HepG2 (cell line): ENCODE measurements at regions not wholly inside any gene's neighbourhood (a gene's known extent, or its start where the extent isn't known, plus 50 kb on each side); places are given as distances from the start of the nearest gene placed in this dataset.

ENCODE experiments used
- ATAC-seq: fragments of 200-7000 bp; cut with Tn5 transposase; 3 replicates; pipeline ENCODE4 v1.9.1; 2020; ENCODE audit warnings: mild to moderate bottlenecking, moderate library complexity
- BruUV-seq: library from RNA; stranded (reverse); fragments of 400-500 nt; replicated peaks from 2 replicates; lab custom pipeline; 2021; lab: Mats Ljungman, UMichigan
- CTCF ChIA-PET: fragments of 300-600 bp; formaldehyde crosslinking; extraction: SDS; loops from one replicate; lab custom pipeline; 2021; ENCODE audit warnings: low total read pairs, inconsistent platforms, low intra/inter-chr PET ratio; lab: Yijun Ruan, JAX
- POLR2A ChIA-PET: fragments of 350-600 bp; sonication (Branson Sonifier 250); formaldehyde crosslinking; loops from one replicate; lab custom pipeline; 2020; ENCODE audit warnings: antibody characterized with exemption, inconsistent platforms; lab: Yijun Ruan, JAX
- DNase-seq: peaks from one replicate; pipeline ENCODE4 v3.0.0-alpha.2; 2015; ENCODE audit warnings: low spot score
- FAIRE-seq: peaks from 3 replicates; lab custom pipeline; 2011; peaks lifted over from hg19 to GRCh38; lab: Jason Lieb, UNC
- H2AFZ ChIP-seq: one replicate; pipeline ENCODE4 v1.6.1; 2011; ENCODE audit warnings: low read length, inconsistent platforms
- H3K27ac ChIP-seq: fragments of 300-600 bp; 3 replicates; pipeline ENCODE4 v1.8.0; 2011; ENCODE audit warnings: mixed run types, mild to moderate bottlenecking, mixed read lengths, low read length, inconsistent platforms; ENCODE audit not compliant: insufficient read depth; ENCODE audit errors: extremely low read length
- H3K27me3 ChIP-seq, 2 experiments: fragments of 200-600 bp in 1 of 2; 2 replicates in 1 of 2; 3 replicates in 1 of 2; pipeline versions ENCODE4 v1.6.0 to v1.8.0; 2011; ENCODE audit warnings: low read length in 2 of 2, mild to moderate bottlenecking in 2 of 2, moderate library complexity in 2 of 2, inconsistent platforms in 1 of 2; ENCODE audit not compliant: insufficient read depth in 2 of 2, control insufficient read depth in 1 of 2
- H3K36me3 ChIP-seq, 2 experiments: fragments of 200-600 bp in 1 of 2; replicated peaks in 1 of 2; 2 replicates in 1 of 2; 3 replicates in 1 of 2; pipeline versions ENCODE4 v1.5.1 to v1.8.0; 2011; ENCODE audit warnings: low read length in 2 of 2, inconsistent platforms in 1 of 2; ENCODE audit not compliant: insufficient read depth in 2 of 2, control insufficient read depth in 1 of 2
- H3K4me1 ChIP-seq: 2 replicates; pipeline ENCODE4 v1.5.1; 2012; ENCODE audit warnings: low read length, inconsistent platforms; ENCODE audit not compliant: insufficient read depth
- H3K4me2 ChIP-seq: 2 replicates; pipeline ENCODE4 v1.6.0; 2011; ENCODE audit warnings: low read depth, low read length, inconsistent platforms
- H3K4me3 ChIP-seq, 3 experiments: fragments of 200-600 bp in 1 of 3; sonication (generic), shearing (Covaris generic) in 1 of 3; replicated peaks in 1 of 3; 2 replicates each; pipeline ENCODE4 v1.5.1; 2011 to 2016; ENCODE audit warnings: low read length in 3 of 3, inconsistent platforms in 2 of 3, low read depth in 2 of 3, mild to moderate bottlenecking in 2 of 3, control low read depth in 1 of 3, mixed read lengths in 1 of 3; ENCODE audit not compliant: insufficient read depth in 1 of 3
- H3K79me2 ChIP-seq: one replicate; pipeline ENCODE4 v1.6.1; 2011; ENCODE audit warnings: low read length, inconsistent platforms; ENCODE audit not compliant: insufficient read depth
- H3K9ac ChIP-seq: 2 replicates; pipeline ENCODE4 v1.6.0; 2011; ENCODE audit warnings: mild to moderate bottlenecking, low read depth, low read length, inconsistent platforms; ENCODE audit not compliant: insufficient read depth
- H3K9me3 ChIP-seq: 2 replicates; pipeline ENCODE4 v1.5.1; 2012; ENCODE audit warnings: mild to moderate bottlenecking, low read length
- H4K20me1 ChIP-seq: 2 replicates; pipeline ENCODE4 v1.6.0; 2011; ENCODE audit warnings: inconsistent platforms, mild to moderate bottlenecking, low read length, moderate library complexity; ENCODE audit not compliant: insufficient read depth
- CENPX ChIP-seq: sonication (generic); formaldehyde crosslinking; IDR thresholded peaks from 2 replicates; pipeline ENCODE4 v1.9.0; 2021; ENCODE audit warnings: mild to moderate bottlenecking, missing genetic modification reagents, moderate library complexity
- E2F2 ChIP-seq: sonication (generic); formaldehyde crosslinking; IDR thresholded peaks from 2 replicates; pipeline ENCODE4 v1.4.0; 2020; ENCODE audit warnings: missing genetic modification reagents, borderline replicate concordance
- HNF4G ChIP-seq, 2 experiments: sonication (generic) in 1 of 2; formaldehyde crosslinking in 1 of 2; IDR thresholded peaks; 2 replicates each; pipeline versions ENCODE4 v1.4.0 to v1.6.1; 2011 to 2020; ENCODE audit warnings: borderline replicate concordance in 2 of 2, low read depth in 2 of 2, mild to moderate bottlenecking in 2 of 2, low read length in 1 of 2, missing genetic modification reagents in 1 of 2, moderate library complexity in 1 of 2
- KDM5A ChIP-seq: fragments of 200-600 bp; sonication (generic); IDR thresholded peaks from 2 replicates; pipeline ENCODE4 v1.7.0; 2018; ENCODE audit warnings: antibody characterized with exemption, mild to moderate bottlenecking, low read length, borderline replicate concordance
- KIAA2018 ChIP-seq: sonication (generic); formaldehyde crosslinking; IDR thresholded peaks from 2 replicates; pipeline ENCODE4 v1.5.0; 2020; ENCODE audit warnings: mild to moderate bottlenecking, missing genetic modification reagents, borderline replicate concordance
- KMT2A ChIP-seq: sonication (generic); formaldehyde crosslinking; IDR thresholded peaks from 2 replicates; pipeline ENCODE4 v1.4.0; 2020; ENCODE audit warnings: missing genetic modification reagents
- NCOA2 ChIP-seq: sonication (generic); formaldehyde crosslinking; IDR thresholded peaks from 2 replicates; pipeline ENCODE4 v1.8.0; 2022; ENCODE audit warnings: inconsistent platforms
- TFDP2 ChIP-seq: sonication (generic); formaldehyde crosslinking; IDR thresholded peaks from 2 replicates; pipeline ENCODE4 v1.4.0; 2020; ENCODE audit warnings: missing genetic modification reagents
- TIGD3 ChIP-seq: sonication (generic); formaldehyde crosslinking; IDR thresholded peaks from 2 replicates; pipeline ENCODE4 v1.5.1; 2020; ENCODE audit warnings: mild to moderate bottlenecking, missing genetic modification reagents, borderline replicate concordance
- ZFP82 ChIP-seq: sonication (generic); formaldehyde crosslinking; IDR thresholded peaks from 2 replicates; pipeline ENCODE4 v1.5.1; 2020; ENCODE audit warnings: mild to moderate bottlenecking, missing genetic modification reagents, borderline replicate concordance
- ZMYM2 ChIP-seq: sonication (generic); formaldehyde crosslinking; IDR thresholded peaks from 2 replicates; pipeline ENCODE4 v1.8.0; 2022; ENCODE audit warnings: mild to moderate bottlenecking, missing genetic modification reagents
- ZNF160 ChIP-seq: sonication (generic); formaldehyde crosslinking; IDR thresholded peaks from 2 replicates; pipeline ENCODE4 v1.8.0; 2022; ENCODE audit warnings: mild to moderate bottlenecking, inconsistent platforms, missing genetic modification reagents
- ZNF441 ChIP-seq: sonication (generic); formaldehyde crosslinking; IDR thresholded peaks from 2 replicates; pipeline ENCODE4 v1.7.0; 2021; ENCODE audit warnings: missing genetic modification reagents, borderline replicate concordance
- WGBS: methylation state at CpG from one replicate; pipeline ENCODE4 v1.1.6; 2017; ENCODE audit warnings: low lambda C conversion rate; 5-methylcytosine and 5-hydroxymethylcytosine counted together
- in situ Hi-C: cut with HindIII; loops from 2 replicates; pipeline ENCODE4 v1.10.0; 2017; ENCODE audit warnings: low pct_unique_long_range_greater_than_20kb; ENCODE audit not compliant: extremely low pct_ligation_motif_present
- intact Hi-C: fragments of 100-400 bp; cut with micrococcal nuclease; formaldehyde crosslinking; loops from one replicate; pipeline ENCODE4 v1.10.0; 2022; ENCODE audit not compliant: unreplicated experiment

DNA sequence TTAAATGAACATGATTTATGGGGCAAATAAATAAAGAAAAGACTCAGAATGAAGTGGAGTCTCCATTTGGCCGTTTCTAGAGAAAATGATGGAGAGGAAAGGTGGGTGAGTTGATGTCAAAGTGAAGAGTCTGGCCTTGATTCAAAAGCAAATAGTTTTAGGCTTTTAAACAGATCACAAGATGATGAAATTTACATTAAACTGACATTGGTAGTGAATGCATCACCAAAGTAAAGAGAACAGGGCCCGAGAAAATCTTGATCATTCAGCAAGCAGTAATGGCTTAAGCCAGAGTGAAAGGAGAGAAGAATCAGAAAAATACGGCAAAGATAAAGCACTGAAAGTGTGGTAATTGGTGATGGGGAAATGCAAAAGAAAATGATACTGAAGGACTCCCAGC, 460.0 kb upstream of the SGCD start:
- ChIA-PET CTCF (no interaction called here), POLR2A (no interaction called here)
- no peak for TF ChIP-seq E2F2 (CRISPR knock-in tag)
- TF ChIP-seq HNF4G (IDR thresholded peaks at IDR 0.05; ENCODE audit: borderline replicate concordance, low read depth, low read length), result no peak
- TF ChIP-seq HNF4G (CRISPR knock-in tag; IDR thresholded peaks at IDR 0.05; ENCODE audit: borderline replicate concordance, low read depth), result no peak
- TF ChIP-seq ZFP82 (CRISPR knock-in tag), result no peak
- TF ChIP-seq ZMYM2 (CRISPR knock-in tag), result no peak
- no peak for TF ChIP-seq CENPX (CRISPR knock-in tag)
- no peak for TF ChIP-seq KIAA2018
- TF ChIP-seq NCOA2 (CRISPR knock-in tag), result no peak
- TF ChIP-seq ZNF441, result no peak
- TF ChIP-seq KDM5A, result no peak
- no peak for TF ChIP-seq KMT2A
- no peak for TF ChIP-seq TIGD3 (CRISPR knock-in tag)
- TF ChIP-seq TFDP2 (CRISPR knock-in tag), result no peak
- no peak for TF ChIP-seq ZNF160 (CRISPR knock-in tag)
- H3K9me3 ChIP-seq, result no peaks in the 10 kb centered on the region
- no peak overlapping the region for H3K9ac ChIP-seq
- ATAC-seq (no peak), FAIRE-seq (no peak), DNase-seq (no peak)
- no peaks in the 10 kb centered on the region for H3K4me1 ChIP-seq
- H4K20me1 ChIP-seq, result no peaks in the 10 kb centered on the region
- H3K4me3 ChIP-seq, result no peak overlapping the region
- no peaks in the 10 kb centered on the region for H3K79me2 ChIP-seq
- no peaks in the 10 kb centered on the region; a peak in 1 of 5 replicates for H3K27me3 ChIP-seq
- no peak overlapping the region for H2AFZ ChIP-seq
- BruUV-seq, result no TSS peak
- H3K36me3 ChIP-seq, result no peaks in the 10 kb centered on the region
- intact Hi-C loops, result no loop called here
- no peak overlapping the region for H3K4me2 ChIP-seq
- under 1% methylated on average over 3 of the region's 3 CpGs for WGBS
- no peak overlapping the region for H3K27ac ChIP-seq
- in situ Hi-C loops, result no loop called here
